HG02840 (cell line): ENCODE measurements at regions not wholly inside any gene's neighbourhood (a gene's known extent, or its start where the extent isn't known, plus 50 kb on each side); places are given as distances from the start of the nearest gene placed in this dataset.
"Not testable (repeated sequence)": the region's sequence is repeated elsewhere in the genome, so short reads cannot be mapped to it uniquely, and the experiment has no call there.

Experiments used
- ATAC-seq: cut with Tn5 transposase; IDR thresholded peaks from one replicate; pipeline ENCODE4 v1.9.1; 2021; ENCODE audit warnings: mild to moderate bottlenecking, moderate library complexity, moderate number of reproducible peaks; ENCODE audit not compliant: unreplicated experiment, low FRiP score

DNA sequence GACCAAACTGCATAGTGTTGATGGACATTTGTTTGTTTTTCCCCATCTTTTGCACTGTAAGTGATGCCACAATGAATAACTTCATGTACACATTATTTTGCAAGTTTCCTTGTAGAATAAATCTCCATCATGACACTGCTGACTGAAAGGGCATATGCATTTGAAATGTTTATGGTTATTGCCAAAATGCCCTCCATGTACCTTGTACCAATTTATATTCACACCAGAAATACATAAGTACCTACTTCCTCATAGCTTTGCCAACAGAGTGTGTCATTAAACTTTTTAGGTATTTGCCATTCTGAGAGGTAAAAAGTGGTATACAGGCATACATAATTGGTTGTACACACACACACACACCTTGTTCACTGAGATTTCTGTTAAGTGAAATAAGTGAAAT lies 361.0 kb upstream of the PCSK5 start:
- ATAC-seq, result no peak

DNA sequence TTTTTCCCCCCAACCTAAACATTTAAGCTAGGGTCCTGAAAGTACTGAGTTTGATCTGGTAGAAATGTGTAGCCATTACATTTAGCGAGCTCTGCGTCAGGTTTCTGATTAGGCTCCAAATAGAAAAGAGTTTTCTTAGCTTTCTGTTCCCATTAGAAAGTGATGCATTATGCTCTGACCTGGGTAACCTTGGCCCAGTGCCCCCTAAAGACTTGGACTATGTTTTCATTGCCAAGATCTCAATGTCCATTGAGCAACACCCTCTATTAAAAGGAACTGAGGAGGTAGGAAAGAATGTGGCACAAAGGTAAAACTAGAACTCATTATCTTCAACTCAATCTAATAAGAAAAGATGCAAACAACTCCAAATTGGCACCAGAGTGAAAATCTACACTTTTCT lies 358.9 kb upstream of the PCSK5 start:
- no peak for ATAC-seq

- ATAC-seq, result no peak
These were observed 358.0 kb upstream of the PCSK5 start for GRCh38 chr9:75532233-75533050.

DNA sequence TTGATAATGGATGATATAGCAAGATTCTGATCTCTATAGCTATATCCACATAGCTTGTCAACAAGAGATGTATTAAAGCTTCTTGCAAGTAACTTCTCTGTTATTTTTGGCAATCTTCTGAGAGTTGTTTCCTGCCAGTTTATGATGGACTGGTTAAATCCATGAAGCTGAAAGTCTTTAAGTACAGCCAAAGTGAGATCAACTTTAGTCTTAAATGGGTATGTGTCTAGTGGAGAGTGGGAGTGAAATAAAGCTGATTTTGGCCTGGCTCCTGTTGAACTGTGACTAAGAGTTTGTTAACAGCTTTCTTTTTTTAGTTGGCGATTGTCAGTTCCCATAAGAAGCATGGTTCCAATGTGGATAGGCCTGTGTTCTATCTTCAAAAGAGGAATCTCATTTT lies 350.9 kb upstream of the PCSK5 start:
- ATAC-seq, result no peak

GRCh38 chr9:75540185-75540584 lies 350.3 kb upstream of the PCSK5 start:
- no peak for ATAC-seq

GRCh38 chr9:75541734-75542133 lies 348.7 kb upstream of the PCSK5 start:
- no peak for ATAC-seq

- no peak for ATAC-seq
These were observed 345.7 kb upstream of the PCSK5 start for GRCh38 chr9:75544815-75545214.

GRCh38 chr9:75545287-75545686 lies 345.2 kb upstream of the PCSK5 start:
- ATAC-seq, result no peak

DNA sequence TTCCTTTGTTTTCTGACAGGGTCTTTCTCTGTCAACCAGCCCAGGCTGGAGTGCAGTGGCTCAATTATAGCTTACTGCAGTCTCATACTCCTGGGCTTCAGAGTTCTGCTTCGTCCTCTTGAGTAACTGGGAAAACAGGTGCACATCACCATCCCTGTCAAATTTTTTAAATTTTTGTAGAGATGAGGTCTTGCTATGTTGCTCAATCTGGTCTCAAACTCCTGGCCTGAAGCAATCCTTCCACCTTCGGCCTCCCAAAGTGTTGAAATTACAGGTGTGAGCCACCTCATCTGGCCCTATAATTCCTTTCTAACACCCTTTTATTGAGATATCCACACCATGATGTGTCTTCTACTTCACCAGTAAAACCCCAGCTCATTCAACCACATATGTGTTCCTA lies 341.6 kb upstream of the PCSK5 start:
- no peak for ATAC-seq

DNA sequence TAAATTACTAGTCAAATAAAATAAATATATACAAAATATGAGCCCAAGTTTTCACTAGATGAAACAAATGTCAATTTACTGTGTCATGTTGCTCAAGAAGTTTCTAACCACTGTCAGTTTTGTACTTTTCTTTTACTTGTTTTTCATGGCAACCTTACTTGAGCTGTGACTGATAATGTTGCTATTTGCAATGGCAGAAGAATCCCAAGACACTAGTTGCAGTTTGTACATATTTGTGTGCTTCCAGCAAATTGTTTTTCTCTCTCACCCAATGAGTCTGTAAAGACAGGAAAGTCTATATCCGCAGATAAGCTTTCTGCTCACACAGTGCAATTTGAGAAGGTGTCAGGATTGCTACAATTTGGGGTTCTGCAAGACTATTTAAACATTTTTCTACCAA lies 338.6 kb upstream of the PCSK5 start:
- ATAC-seq, result no peak

DNA sequence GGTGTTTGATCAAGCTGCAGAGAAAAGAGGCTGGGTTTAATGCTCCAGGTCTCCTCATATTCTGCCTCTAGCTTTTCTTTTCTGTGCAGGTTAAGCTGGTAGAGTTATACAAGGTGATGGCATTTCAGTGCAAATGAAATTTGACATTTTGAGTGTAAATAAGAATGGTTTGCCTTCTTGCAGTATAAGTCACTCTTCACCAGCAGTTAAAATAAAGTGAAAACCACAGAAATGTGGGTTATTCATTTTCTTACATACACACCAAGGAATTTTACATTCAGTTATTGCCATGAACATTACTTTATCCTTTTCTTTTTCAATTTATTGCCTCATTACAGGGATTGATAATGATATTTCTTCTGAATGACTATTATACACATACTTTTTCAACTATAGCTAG lies 337.5 kb upstream of the PCSK5 start:
- no peak for ATAC-seq

DNA sequence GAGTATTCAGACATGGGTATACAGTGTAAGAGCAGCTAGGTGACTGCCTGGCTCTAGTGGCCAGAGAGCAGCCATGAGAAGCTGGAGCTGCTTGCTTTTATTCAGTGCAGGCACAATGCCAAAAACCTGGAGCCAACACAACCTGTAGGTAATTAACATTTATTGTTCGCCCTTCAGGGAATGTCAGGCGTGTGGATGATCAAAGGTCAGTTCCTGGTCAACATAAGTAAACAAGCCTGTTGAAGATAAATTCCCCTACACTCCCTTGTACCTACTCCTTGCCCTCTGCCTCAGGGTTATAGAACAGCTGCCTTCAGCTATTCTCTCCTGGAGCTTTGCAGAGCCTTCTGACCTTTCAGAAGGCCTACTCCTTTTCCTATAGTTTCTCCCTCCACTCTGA lies 323.7 kb upstream of the PCSK5 start:
- ATAC-seq, result not testable (repeated sequence)

GRCh38 chr9:75570538-75570937 lies 319.9 kb upstream of the PCSK5 start:
- ATAC-seq, result no peak

- no peak for ATAC-seq
These were observed 315.9 kb upstream of the PCSK5 start for GRCh38 chr9:75574569-75574968.

DNA sequence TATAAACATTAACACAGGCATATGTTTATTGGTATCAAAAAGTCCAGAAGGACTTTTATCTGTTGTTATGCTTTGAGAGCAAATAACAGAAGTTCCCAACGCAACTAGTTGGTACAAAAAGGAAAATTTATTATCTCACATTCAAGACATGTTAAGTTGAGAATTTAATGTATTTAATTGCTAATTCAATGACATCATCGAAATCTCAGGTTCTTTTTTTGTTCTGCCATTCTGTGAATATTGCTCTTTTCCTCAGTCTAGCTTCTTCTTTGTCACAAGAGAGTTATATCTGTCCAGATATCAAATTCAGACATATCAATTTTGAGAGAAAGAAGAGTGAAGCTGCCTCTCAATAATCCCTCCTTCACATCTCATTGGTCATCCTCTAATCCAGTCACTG lies 307.6 kb upstream of the PCSK5 start:
- no peak for ATAC-seq

GRCh38 chr9:75588808-75589207 lies 301.7 kb upstream of the PCSK5 start:
- no peak for ATAC-seq

- ATAC-seq, result no peak
These were observed 301.0 kb upstream of the PCSK5 start for GRCh38 chr9:75589497-75589896.

GRCh38 chr9:75591972-75592371 lies 298.5 kb upstream of the PCSK5 start:
- no peak for ATAC-seq

DNA sequence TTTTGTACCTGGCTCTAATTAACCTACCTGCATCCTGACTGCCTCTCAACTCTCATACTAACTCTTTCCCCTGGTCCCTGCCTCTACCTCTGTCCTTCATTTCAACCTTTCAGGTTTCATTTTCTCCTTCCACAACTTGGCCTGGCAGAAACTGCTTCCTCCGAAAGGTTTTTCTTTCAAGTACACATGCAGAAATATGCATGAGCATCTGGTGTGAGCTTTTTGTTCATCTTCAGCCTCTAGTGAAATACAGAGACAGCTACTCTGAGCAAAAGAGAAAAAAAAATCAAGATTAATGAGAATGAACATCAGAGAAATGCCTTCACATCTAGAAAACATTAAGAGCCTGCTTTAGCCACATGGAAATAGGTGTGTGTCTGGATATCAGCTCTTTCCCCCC lies 297.9 kb upstream of the PCSK5 start:
- no peak for ATAC-seq

- ATAC-seq, result no peak
These were observed 296.6 kb upstream of the PCSK5 start for GRCh38 chr9:75593920-75594319.

GRCh38 chr9:75599126-75599525 lies 291.3 kb upstream of the PCSK5 start:
- ATAC-seq, result no peak

GRCh38 chr9:75601280-75601679 lies 289.2 kb upstream of the PCSK5 start:
- no peak for ATAC-seq

DNA sequence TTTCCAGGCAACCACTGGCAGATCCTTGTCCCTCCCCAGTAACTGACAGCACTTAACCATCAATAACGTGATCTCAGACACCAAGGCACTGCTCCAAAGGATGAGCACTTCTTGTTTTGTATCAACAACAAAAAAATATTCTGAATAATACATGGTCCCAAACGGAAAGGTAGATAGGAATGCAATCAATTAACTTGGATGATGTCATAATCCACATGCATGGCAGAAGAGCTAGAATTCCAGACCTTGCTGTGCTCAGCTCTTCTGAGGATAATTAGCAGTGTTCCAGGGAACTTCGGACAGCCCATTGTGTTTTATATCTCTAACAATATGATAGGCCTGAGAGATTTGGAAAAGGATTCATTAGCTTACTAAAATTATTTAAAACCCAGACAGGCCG lies 288.4 kb upstream of the PCSK5 start:
- ATAC-seq, result no peak
